OCI-LY7 (cell line): ENCODE measurements at regions not wholly inside any gene's neighbourhood (a gene's known extent, or its start where the extent isn't known, plus 50 kb on each side); places are given as distances from the start of the nearest gene placed in this dataset.

Experiments used
- BruUV-seq: library from RNA; stranded (reverse); fragments of 400-500 nt; replicated peaks from 2 replicates; lab custom pipeline; 2021; lab: Mats Ljungman, UMichigan
- CTCF ChIA-PET: fragments of 300-600 bp; sonication (Branson Sonifier 250); formaldehyde crosslinking; loops from one replicate; lab custom pipeline; 2022; ENCODE audit warnings: antibody characterized with exemption; ENCODE audit not compliant: unreplicated experiment; lab: Charles Lee
- POLR2A ChIA-PET: fragments of 300-600 bp; sonication (Branson Sonifier 250); formaldehyde crosslinking; loops from one replicate; lab custom pipeline; 2022; ENCODE audit warnings: antibody characterized with exemption; lab: Charles Lee
- DNase-seq: peaks from one replicate; pipeline ENCODE4 v3.0.0-alpha.2; 2015; ENCODE audit warnings: low spot score
- H2AFZ ChIP-seq: fragments of 200-600 bp; sonication (generic), shearing (Covaris generic); 2 replicates; pipeline ENCODE4 v1.6.1; 2014; ENCODE audit warnings: mild to moderate bottlenecking, antibody characterized with exemption, low read length, moderate library complexity
- H3K27ac ChIP-seq: fragments of 200-600 bp; sonication (generic); 2 replicates; pipeline ENCODE4 v1.5.1; 2014; ENCODE audit warnings: mixed run types, low read depth, mild to moderate bottlenecking, moderate library complexity, low read length, inconsistent platforms; ENCODE audit not compliant: poor library complexity, severe bottlenecking
- H3K36me3 ChIP-seq: fragments of 200-600 bp; sonication (generic); 2 replicates; pipeline ENCODE4 v1.6.1; 2014; ENCODE audit warnings: mild to moderate bottlenecking, antibody characterized with exemption, low read length, moderate library complexity, mixed read lengths; ENCODE audit not compliant: insufficient read depth
- H3K4me1 ChIP-seq: fragments of 200-600 bp; sonication (generic); 2 replicates; pipeline ENCODE4 v1.5.1; 2014; ENCODE audit warnings: mild to moderate bottlenecking, low read length; ENCODE audit not compliant: insufficient read depth, poor library complexity, severe bottlenecking
- H3K4me2 ChIP-seq: fragments of 200-600 bp; sonication (generic); 2 replicates; pipeline ENCODE4 v1.6.1; 2014; ENCODE audit warnings: mild to moderate bottlenecking, low read length
- H3K4me3 ChIP-seq: fragments of 200-600 bp; sonication (generic); 2 replicates; pipeline ENCODE4 v1.5.1; 2014; ENCODE audit warnings: mild to moderate bottlenecking, low read depth, low read length; ENCODE audit not compliant: poor library complexity, severe bottlenecking
- H3K79me2 ChIP-seq: fragments of 200-600 bp; sonication (generic); 2 replicates; pipeline ENCODE4 v1.6.1; 2016; ENCODE audit warnings: low read depth, mild to moderate bottlenecking, low read length, moderate library complexity, mixed read lengths; ENCODE audit not compliant: insufficient read depth
- H3K9me2 ChIP-seq: fragments of 200-600 bp; sonication (generic); 2 replicates; pipeline ENCODE4 v1.6.1; 2016; ENCODE audit warnings: mild to moderate bottlenecking, low read length, mixed read lengths; ENCODE audit not compliant: insufficient read depth
- H3K9me3 ChIP-seq: fragments of 200-600 bp; sonication (generic); 2 replicates; pipeline ENCODE4 v1.6.1; 2014; ENCODE audit warnings: mild to moderate bottlenecking, mixed run types, low read length, mixed read lengths
- H4K20me1 ChIP-seq: fragments of 200-600 bp; sonication (generic); 2 replicates; pipeline ENCODE4 v1.6.1; 2014; ENCODE audit warnings: mild to moderate bottlenecking, antibody characterized with exemption, low read length, moderate library complexity, mixed read lengths; ENCODE audit not compliant: insufficient read depth
- EZH2phosphoT487 ChIP-seq: fragments of 200-600 bp; sonication (generic); IDR thresholded peaks from 2 replicates; pipeline ENCODE4 v1.6.1; 2018; ENCODE audit warnings: low read depth, borderline replicate concordance, mild to moderate bottlenecking, mixed run types, antibody characterized with exemption, low read length, moderate library complexity, mixed read lengths
- intact Hi-C: fragments of 100-400 bp; cut with micrococcal nuclease; formaldehyde crosslinking; loops from one replicate; pipeline ENCODE4 v1.10.0; 2022; ENCODE audit not compliant: unreplicated experiment
- TF ChIP-seq, protein P1 (sequence below): fragments of 200-600 bp; sonication (generic); conservative IDR thresholded peaks from 2 replicates; pipeline ENCODE4 v1.5.1; 2014; ENCODE audit warnings: mild to moderate bottlenecking, antibody characterized with exemption, low read length, moderate library complexity, mixed read lengths

DNA sequence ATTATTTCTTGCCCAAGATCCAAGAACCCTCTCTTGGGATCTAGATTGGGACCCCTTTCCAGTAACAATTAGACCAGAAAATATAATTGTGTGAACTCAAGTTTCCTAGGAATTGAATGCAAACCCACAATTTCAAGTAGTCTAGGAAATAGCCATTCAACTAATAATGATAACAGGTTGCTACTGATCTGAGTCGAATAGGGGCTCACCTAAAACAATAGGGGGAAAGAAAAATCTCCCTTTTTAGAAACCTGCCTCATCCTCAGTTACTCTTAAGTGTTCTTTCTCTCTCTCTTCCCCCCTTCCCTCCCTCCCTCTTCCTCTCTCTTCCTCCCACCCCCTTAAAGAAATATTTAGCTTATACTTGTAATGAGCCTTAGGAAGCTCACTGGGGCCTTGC, 555.3 kb downstream of the IGSF11 start:
- no TSS peak for BruUV-seq
- POLR2A ChIA-PET = interaction anchor here (0.5 to 0.7 kb wide), 4 partner anchors 82 to 1881 kb away, joined by 3 to 7 read pairs (median 4); no protein-coding TSS in a partner anchor
- TF ChIP-seq EZH2phosphoT487 = no peak
- TF ChIP-seq, protein P1, sequence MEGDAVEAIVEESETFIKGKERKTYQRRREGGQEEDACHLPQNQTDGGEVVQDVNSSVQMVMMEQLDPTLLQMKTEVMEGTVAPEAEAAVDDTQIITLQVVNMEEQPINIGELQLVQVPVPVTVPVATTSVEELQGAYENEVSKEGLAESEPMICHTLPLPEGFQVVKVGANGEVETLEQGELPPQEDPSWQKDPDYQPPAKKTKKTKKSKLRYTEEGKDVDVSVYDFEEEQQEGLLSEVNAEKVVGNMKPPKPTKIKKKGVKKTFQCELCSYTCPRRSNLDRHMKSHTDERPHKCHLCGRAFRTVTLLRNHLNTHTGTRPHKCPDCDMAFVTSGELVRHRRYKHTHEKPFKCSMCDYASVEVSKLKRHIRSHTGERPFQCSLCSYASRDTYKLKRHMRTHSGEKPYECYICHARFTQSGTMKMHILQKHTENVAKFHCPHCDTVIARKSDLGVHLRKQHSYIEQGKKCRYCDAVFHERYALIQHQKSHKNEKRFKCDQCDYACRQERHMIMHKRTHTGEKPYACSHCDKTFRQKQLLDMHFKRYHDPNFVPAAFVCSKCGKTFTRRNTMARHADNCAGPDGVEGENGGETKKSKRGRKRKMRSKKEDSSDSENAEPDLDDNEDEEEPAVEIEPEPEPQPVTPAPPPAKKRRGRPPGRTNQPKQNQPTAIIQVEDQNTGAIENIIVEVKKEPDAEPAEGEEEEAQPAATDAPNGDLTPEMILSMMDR = no peak
- no peak for DNase-seq
- H3K36me3 ChIP-seq = no peaks in the 10 kb centered on the region
- no peaks in the 10 kb centered on the region for H3K9me3 ChIP-seq
- no peaks in the 10 kb centered on the region for H3K4me1 ChIP-seq
- no peak overlapping the region for H3K4me2 ChIP-seq
- H3K79me2 ChIP-seq = no peaks in the 10 kb centered on the region
- CTCF ChIA-PET = no interaction called here
- no peaks in the 10 kb centered on the region for H3K9me2 ChIP-seq
- H4K20me1 ChIP-seq = no peaks in the 10 kb centered on the region
- no peak overlapping the region for H2AFZ ChIP-seq
- H3K4me3 ChIP-seq = no peak overlapping the region
- no peak overlapping the region for H3K27ac ChIP-seq
- intact Hi-C loops = no loop called here

DNA sequence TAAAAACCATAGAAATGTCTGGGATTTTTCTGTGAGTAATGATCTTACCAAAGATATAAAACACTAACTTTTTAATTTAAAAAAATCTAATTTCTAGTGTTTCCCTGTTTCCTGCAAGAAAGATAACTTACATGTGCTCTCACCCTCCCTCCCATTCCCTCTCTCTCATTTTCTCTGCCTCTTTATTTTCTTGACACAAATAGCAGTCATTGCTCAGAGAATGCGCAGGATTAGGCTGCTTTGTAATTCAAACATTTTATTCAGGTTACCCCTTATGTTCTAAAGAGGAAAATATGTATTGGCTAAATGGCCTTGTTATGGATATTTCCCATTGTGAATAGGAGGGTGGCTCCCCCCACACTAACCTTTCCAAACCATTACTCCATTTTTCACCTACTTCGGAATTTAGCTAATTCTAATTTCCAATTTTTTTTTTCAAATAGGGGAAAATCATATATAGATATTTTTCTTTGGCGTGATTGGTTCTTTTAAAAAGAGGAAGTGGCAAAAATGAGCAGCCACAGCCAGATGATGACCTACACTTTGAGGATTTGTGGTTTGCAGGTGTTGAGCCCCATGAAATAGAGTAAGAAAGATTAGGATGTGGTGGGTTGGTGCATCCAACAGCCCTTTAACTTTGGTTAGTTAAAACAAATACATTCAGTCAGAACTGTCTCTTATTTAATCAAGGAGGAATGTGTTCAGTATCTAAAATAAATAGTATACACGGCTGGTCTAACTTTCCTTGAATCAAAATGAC, 554.4 kb downstream of the IGSF11 start:
- DNase-seq = no peak
- no TSS peak for BruUV-seq
- Histone ChIP-seq H3K9me3 (no peaks in the 10 kb centered on the region), H3K4me3 (no peak overlapping the region), H3K4me1 (no peaks in the 10 kb centered on the region), H4K20me1 (no peaks in the 10 kb centered on the region), H2AFZ (no peak overlapping the region), H3K36me3 (no peaks in the 10 kb centered on the region), H3K79me2 (no peaks in the 10 kb centered on the region), H3K9me2 (no peaks in the 10 kb centered on the region), H3K4me2 (no peak overlapping the region), H3K27ac (no peak overlapping the region)
- ChIA-PET CTCF (no interaction called here), POLR2A (interaction anchor here (0.6 to 0.7 kb wide), 3 partner anchors 289 to 1882 kb away, joined by 3 to 7 read pairs (median 6); no protein-coding TSS in a partner anchor)
- TF ChIP-seq, protein P1 = no peak
- intact Hi-C loops = no loop called here

- Histone ChIP-seq H3K4me1 (no peaks in the 10 kb centered on the region), H2AFZ (no peak overlapping the region), H3K79me2 (no peaks in the 10 kb centered on the region), H3K9me2 (no peaks in the 10 kb centered on the region), H3K36me3 (no peaks in the 10 kb centered on the region), H3K9me3 (no peaks in the 10 kb centered on the region), H3K27ac (no peak overlapping the region), H4K20me1 (no peaks in the 10 kb centered on the region), H3K4me2 (no peak overlapping the region), H3K4me3 (no peak overlapping the region)
- ChIA-PET POLR2A (interaction anchor here (0.5 kb wide), 1 partner anchor 9 kb away, joined by 3 read pairs; no protein-coding TSS in a partner anchor), CTCF (no interaction called here)
- DNase-seq = no peak
- BruUV-seq = no TSS peak
- TF ChIP-seq, protein P1 = no peak
- no peak for TF ChIP-seq EZH2phosphoT487
- intact Hi-C loops = no loop called here
Measured at GRCh38 chr3:118485693-118486092, 549.0 kb downstream of the IGSF11 start.
